ENCODE measurements at regions not wholly inside any gene's neighbourhood (a gene's known extent, or its start where the extent isn't known, plus 50 kb on each side); places are given as distances from the start of the nearest gene placed in this dataset.

GRCh38 chr13:99861771-99862170, 109.8 kb downstream of the ZIC5 start:
- no peak for DNase-seq (ENCODE audit: low spot score)

- DNase-seq (ENCODE audit: low spot score), result no peak
Measured at GRCh38 chr13:99860745-99861144, 110.8 kb downstream of the ZIC5 start.

DNA sequence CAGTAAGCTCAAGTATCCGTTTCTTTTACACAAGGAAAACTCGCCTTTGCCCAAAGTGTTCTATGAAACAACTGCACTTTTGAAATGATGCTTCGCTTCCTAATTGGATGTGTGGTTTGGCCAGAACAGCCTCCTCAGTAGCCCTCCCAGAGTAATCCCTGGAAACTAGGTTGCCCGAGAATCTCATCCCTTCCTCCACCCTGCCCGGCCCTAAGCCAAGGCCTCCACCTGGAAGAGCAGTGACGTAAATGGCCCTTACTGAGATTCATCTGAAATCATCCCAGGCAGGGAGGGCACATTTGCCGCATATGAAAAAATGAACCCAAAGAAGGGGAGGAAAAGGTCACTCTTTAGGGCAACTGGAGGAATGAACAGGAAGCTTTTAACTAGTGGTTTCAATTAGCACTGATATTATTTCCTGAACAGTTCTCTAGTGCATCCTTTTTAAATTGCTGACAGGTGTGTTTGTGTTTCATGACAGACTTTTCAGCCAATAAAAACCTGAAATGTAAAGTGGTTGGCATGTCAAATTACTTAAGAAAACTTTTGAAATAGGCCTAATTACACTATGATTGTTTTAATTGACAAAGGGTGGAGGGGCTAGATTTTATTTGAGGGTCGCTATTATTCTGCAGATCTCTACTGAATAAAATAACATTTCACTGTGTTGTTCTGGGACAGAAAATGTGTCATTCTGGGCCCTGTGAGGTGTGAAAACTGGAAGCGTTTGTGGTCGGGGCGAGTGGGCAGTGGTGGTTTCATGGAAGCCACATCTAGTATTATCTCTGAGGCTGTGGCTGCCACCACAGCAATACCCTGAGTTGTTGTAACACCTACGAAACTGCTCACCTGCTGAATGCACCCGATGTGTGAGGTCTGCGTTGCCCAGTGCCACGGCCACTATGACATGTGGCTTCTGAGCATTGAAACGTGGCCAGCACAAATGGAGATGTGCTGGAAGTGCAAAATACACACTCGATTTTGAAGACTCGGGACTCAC, 112.1 kb downstream of the ZIC5 start:
- DNase-seq (ENCODE audit: low spot score), result no peak

DNA sequence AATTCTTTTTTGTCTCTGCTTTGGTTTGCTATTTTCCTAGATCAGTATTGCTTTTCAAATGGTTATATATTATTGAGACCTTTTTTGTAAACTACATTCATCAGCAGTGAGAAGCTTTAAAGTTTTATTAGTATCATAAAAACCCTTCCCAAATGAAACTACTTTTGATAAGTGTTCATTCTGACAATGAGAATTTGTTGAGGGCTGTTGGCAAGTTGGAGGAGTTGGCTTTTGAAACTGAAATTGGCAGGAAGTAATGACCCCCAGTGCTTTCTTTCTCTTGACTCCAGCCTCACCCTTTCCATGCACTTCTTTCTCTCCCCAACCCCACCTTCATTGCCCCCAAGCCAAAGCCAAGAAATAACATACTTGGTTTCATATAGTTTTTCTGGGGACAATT, 113.8 kb downstream of the ZIC5 start:
- DNase-seq (ENCODE audit: low spot score), result no peak

- DNase-seq (ENCODE audit: low spot score), result no peak
Measured at GRCh38 chr13:99855526-99856420, 115.8 kb downstream of the ZIC5 start.

DNA sequence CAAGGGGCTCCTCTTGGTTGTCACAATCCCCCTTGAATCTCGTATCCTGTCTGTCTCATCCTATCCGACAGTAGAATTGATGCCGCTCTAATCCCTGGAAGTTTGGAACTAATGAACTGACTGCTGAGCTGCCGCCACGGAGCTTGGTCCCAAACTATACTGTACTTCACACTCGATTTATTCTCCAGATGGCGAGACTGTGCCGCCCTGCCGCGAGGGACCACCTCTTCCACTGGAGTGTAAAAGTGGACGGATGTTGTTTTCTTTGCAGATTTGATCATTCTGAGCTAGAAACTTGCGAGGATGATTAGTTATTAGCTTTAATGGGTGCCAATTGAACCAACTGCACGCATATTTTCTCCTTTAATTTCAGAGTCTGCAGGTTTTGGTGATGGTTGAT, 117.2 kb downstream of the ZIC5 start:
- no peak for DNase-seq (ENCODE audit: low spot score)

GRCh38 chr13:99847318-99847750, 124.2 kb downstream of the ZIC5 start:
- DNase-seq (ENCODE audit: low spot score), result no peak

DNA sequence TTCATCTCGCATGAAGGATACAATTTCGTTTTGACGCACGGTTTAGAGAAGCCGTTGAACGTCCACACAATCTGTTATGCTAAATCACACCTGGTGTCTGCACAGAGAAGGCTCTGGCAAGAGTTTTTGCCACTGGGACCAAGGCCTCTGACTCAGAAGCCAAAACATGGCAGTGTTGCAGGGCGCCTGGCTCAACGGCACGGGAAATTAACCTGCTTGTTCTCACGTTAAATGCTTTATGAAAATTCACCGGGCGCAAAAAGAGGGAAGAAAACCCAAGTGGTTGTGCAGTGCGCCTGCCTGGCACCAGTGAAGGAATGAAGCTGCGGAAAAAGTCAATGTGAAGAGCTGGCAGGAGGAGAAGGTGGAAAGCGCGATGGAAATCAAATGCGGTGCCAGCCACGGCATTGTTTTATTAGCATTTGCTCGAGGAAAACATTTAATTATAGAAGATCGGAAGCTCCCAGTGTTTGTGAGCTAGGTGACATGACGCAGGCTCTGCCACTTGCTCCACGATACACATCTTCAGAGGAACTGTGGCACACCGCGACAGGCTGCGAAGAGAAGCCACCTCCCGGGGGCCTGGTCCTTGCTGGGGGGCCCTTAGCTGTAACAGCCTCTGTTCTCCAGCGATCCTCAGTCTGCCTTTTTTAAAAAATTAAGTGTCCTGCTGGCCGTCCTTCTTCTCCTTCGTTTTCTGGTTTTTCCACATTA, 126.2 kb downstream of the ZIC5 start:
- no peak for DNase-seq (ENCODE audit: low spot score)

GRCh38 chr13:99844421-99844820, 127.1 kb downstream of the ZIC5 start:
- no peak for DNase-seq (ENCODE audit: low spot score)

GRCh38 chr13:99843872-99844271, 127.7 kb downstream of the ZIC5 start:
- DNase-seq (ENCODE audit: low spot score), result no peak

GRCh38 chr13:99842405-99842804, 129.2 kb downstream of the ZIC5 start:
- DNase-seq (ENCODE audit: low spot score), result no peak

DNA sequence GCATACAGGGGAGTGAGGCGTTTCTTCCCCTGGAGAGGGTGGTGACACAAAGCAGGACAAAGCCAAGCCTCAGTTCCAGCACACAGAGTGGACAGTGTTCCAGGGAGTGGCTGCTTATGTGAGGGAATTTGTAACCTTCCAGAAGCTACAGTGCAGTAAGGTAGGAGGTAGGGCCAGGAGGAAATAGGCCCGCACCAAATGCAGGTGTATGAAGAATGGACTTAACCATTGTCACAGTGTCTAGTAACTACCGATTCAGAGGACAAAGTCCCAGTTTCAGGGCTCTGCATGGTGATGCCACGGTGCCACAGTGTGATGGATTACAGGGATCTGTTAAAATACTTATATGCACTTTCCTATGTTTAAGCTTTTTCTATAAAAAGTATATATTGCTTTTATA, 135.3 kb downstream of the ZIC5 start:
- no peak for DNase-seq (ENCODE audit: low spot score)

GRCh38 chr13:99835442-99835841, 136.1 kb downstream of the ZIC5 start:
- no peak for DNase-seq (ENCODE audit: low spot score)

- no peak for DNase-seq (ENCODE audit: low spot score)
Measured at GRCh38 chr13:99834246-99834645, 137.3 kb downstream of the ZIC5 start.

GRCh38 chr13:99832347-99832746, 139.2 kb downstream of the ZIC5 start:
- no peak for DNase-seq (ENCODE audit: low spot score)

DNA sequence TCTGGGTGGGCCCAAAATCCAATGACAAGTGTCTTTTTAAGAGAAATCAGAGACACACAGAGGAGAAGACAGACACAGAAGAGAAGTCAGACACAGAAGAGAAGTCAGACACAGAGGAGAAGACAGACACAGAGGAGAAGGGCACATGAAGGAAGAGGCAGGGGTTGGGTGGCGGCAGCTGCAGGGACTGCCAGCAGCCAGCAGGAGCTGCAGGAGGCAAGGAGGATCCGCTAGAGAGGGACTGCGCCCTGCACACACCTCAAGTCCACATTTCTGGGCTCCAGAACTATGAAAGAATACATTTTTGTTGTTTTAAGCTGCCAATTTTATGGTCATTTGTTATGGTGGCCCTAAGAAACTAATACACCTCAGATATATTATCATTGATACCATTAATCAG, 140.6 kb downstream of the ZIC5 start:
- DNase-seq (ENCODE audit: low spot score), result no peak

GRCh38 chr13:99829593-99830239, 141.9 kb downstream of the ZIC5 start:
- no peak for DNase-seq (ENCODE audit: low spot score)

GRCh38 chr13:99829161-99829560, 142.4 kb downstream of the ZIC5 start:
- DNase-seq (ENCODE audit: low spot score), result no peak

- DNase-seq (ENCODE audit: low spot score), result no peak
Measured at GRCh38 chr13:99828735-99829134, 142.8 kb downstream of the ZIC5 start.

DNA sequence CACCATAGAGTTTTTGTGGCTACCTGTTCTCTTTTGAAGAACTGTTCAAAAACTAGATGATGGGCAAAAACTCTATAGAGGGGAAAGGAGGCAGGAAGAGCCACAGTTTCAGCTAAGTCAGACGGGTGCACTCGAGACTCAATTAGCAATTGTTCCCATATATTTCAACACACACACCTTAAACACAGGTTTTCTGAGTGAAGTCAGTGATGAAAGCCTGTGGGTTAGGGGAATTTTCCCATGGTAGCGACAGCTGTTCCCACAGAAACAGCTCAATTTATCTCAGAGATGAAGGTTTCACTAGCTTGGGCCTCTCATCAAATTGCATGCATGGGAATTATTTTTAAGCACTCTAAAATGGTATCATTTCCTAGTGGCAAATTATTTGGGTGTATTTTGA, 143.4 kb downstream of the ZIC5 start:
- no peak for DNase-seq (ENCODE audit: low spot score)

Data from umbilical cord (tissue), 1 donor.